ENCODE measurements at regions not wholly inside any gene's neighbourhood (a gene's known extent, or its start where the extent isn't known, plus 50 kb on each side); places are given as distances from the start of the nearest gene placed in this dataset.
A peak's percentile ranks its signal among the peaks of the same experiment; 100 is the strongest.

DNA sequence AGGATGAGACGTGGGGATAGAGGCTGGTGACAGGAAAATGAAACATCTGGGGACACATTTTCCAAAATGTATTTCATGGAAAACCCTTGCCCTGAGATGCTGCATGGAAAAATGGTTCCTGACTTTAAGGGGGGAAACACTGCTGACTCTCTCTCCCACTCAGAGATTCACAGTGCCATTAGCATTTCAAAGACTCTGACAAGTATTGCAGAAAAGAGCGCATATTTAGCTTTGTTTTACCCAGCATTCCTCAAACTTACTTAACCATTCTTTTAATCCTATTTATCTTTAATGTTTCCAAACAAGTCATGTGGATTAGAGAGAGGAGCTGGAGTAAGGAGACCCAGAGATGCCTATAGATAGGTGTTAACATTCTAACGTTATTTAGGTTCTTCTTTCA lies 141.8 kb upstream of the DYRK2 start:
- DNase-seq: no peak

DNA sequence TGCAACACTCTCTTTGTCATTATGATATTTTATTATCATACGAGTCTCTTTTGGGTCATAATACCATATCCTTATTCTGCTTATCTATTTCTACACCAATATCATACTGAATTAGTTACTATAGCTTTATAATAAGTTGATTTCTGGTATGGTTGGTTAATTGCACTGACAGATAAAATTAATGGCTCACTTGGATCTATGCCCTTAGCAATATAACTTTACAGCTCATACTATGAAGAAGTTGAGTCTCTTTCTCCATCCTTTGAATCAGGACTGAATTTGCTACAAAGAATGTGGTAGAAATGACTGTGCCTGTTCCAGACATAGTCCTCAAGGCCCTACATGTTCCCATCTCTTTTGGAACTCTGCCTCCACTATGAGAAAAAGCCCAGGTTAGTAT lies 139.7 kb upstream of the DYRK2 start:
- no peak for DNase-seq

DNA sequence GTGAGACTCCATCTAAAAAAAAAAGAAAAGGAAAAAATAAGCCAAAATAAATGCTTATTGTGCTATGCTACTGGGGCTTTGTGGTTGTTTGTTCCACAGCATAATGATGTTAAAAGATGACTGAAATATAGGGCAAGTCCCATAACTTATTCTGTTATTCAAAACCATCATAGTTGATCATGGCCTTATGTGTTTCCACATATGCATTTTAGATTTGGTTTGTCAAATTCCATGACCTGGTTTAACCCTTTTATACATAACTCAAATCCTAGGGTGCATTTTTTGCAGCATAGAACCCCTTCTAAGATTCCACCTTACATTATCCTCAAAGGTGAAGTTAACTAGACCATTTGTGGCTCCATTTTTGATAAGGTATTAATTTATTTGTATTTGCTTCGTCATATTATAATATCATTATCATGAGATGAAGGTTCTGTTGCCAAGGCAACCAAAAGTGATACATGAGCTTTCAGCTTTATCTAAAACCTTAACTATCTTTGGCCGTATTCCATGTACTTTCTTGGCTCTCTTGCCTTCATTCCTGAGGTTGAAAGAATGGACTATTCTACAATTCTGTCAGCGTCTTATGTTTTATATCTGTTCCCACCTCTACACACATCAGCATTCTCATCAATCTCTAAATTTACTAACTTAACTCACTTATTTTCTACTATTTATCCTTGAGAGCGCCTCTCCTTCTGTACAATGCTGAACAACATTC lies 138.7 kb upstream of the DYRK2 start:
- no peak for DNase-seq

DNA sequence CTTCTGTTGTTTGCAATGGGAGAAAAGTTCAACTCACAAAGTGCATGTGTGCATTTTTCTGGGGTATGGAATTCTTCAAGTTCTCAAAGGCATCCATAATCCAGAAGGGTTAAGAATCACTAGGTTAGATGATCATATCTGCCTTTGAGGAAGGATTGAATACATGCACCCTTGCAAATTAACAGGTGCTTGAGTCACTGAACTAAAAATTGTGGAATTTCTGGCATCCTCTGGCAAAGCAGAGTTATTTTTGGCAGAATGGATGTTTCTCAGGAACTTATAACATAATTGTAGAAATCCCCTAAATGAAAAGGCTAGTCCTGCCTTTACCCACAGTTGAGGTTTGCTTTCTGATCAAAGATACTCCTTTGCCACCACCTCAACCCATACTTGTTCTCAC lies 136.5 kb upstream of the DYRK2 start:
- DNase-seq: no peak

DNA sequence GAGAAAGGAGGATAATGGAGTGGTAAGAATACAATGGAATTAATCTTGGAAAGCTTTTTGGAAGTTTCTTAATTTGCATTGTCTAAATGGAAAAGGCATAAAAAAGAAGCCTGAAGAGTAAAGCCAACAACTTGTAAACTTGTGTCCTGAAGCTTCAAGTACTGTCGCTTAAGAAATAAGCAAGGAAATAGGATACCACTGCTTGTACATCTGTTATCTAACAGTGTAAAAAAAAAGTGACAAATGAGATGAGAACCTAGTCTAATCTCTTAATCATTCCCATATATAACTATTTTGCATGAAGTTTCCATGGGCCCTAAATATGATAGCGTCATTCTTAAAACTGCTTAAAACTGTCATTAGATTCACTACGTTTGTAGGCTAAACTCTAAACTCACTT lies 134.0 kb upstream of the DYRK2 start:
- DNase-seq: no peak

DNA sequence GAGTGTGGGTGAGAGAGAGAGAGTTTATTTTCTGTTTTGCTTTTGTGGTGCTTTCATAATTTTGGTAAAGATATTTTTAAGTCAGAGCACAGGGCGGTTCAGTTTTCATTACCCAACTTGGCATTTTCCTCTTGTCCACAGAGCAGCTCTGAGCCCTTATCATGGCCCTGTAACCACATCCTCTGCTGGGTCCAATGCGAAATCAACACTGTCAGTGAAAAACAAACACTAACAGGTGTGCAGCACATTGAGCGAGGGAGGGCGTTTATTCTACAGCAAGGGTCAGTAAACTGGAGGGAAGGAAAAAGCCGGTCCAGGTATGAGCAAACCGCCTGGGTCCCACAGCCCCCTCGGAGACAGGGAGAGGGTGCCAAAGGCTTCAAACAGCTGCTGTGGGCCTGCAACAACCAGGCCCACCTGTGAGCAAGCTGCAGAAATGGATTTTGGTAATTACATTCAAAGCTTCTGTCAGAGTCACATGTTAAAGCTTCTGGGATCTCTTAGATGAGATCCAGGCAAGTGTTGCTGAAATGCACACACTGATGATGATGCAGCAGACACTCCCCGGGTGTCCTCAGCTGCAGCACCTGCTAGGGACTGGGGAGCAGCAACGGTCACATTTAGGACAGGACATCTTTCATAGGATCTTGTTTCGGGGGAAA lies 132.7 kb upstream of the DYRK2 start:
- peak; percentile 17 for DNase-seq

DNA sequence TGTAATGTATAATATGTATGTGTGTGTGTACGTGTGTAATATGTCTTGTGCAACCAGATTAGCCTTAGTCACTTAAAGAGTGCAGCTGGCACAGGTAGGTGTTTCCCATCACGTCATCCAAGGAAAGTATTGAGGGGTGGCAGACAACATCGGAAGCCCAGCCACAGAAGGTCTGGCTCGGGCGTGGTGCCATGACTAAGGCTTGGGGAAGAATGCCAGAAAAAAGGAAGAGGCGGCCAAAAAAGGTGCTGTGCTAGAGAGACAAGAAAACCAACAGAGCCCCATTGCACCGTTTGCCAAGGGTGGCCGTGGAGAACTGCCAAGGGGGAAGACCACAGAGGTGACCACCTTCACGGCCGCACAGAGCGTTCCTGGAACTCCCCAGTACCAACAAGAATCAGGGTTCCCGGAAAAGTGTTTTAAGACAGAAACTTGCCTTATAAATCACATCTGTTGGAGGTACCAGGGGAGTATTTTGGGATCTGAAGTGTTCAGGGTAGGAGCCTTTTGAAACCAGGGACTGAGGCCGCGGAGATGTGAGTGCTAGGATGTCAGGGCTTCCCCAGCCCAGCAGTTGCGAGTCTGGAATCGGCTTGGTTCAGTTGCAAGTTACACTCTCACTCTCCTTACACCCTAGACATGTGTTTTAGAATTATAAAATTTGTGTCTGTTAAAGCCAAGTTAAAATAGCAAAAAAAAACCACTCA lies 131.2 kb upstream of the DYRK2 start:
- no peak for DNase-seq

DNA sequence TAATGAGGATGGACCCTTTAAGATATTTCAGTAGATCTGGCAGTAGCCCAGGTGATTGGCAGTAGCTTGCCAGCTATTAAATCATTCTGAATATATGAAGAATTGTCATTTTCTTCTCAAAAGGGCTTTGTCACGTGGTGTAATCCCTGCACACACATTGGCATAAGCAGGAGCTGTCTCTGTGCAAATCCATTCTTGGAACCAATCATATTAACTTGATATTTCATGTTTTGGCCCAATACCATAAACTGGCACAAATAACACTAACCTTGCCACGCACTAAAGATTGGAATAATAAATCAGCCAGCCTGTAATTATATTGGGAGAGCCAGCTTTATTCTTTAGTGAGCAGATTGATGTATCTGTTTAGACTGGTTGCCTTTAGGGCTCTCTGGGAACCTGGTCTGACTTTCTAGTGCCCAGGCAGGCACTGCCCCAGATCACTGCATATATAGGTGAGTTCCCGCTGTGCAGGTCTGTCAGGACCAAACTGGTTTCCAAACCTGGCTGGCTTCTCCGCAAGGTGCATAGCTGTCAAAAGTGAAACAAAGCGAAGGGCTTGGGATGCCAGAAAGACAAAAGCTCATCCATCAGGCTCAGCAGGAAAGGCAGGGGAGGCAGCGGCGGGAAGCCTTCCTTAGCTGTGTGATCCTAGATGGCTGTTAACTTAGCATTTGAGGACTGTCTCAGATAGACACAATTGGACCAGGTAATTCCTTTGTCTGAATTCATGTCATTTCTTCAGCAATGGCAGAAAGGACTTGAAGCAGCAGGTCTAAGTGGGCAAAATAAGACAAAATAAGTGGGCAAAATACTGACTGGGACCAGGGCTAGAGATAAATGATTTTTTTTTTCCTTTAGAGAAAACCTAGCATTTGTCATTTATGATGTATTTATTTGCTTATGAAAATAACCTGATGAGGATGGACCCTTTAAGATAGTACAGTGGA lies 128.8 kb upstream of the DYRK2 start:
- DNase-seq: no peak

DNA sequence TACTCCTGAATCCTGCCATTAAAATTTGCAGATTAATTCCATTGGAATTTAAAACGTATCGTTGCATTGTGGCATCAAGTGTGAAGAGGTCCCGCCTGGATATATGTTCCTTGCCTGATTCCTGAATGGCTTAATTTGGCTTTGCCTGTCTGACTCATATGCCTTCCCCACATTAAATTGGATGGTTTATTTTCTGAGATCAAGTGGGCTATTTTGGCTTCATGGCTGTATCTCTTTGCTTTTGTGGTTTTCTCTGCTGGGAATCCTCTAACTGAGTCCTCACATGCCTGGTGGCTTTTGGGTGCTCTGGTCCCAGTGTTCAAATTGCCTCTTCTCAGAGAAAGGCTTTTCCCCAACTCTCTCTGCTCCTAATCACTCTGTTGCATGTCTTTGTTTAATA lies 127.9 kb upstream of the DYRK2 start:
- no peak for DNase-seq

DNA sequence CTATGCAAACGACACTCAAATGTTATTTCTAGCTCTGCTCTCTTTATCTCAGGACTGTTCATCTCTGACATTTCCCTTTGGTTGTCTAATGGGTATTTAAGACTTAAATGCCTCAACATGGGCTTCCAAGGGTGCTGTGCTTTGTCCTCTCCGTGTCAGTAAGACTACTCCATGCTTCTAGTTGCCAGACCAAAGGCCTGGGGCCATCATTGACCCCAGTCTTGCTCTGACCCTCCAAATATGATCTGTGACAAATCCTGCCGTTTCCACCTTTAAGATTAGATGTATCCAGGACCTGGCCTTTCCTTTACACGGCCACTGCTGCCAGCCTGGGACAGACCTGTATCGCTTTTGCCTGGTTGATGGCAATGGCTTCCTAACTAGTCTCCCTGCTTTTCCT lies 126.3 kb upstream of the DYRK2 start:
- DNase-seq: no peak

DNA sequence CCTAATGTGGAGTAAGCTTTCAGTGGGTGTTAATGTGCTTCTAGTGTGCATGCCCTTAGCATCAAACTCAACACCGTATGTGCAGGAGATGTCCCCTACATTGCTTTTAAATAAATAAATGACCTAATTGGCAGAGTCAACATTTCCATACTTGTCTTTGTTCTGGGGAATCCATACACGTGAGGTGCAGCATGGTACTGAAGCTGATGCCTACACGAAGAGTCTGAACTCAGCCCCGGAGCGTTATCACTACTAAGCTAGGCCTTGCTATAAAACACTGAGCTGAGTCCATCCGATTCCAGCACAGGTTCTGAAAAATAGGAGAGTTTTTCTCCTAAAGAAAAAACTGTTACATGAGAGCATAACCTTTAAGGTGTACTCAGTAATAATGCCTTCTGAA lies 125.0 kb upstream of the DYRK2 start:
- no peak for DNase-seq

DNA sequence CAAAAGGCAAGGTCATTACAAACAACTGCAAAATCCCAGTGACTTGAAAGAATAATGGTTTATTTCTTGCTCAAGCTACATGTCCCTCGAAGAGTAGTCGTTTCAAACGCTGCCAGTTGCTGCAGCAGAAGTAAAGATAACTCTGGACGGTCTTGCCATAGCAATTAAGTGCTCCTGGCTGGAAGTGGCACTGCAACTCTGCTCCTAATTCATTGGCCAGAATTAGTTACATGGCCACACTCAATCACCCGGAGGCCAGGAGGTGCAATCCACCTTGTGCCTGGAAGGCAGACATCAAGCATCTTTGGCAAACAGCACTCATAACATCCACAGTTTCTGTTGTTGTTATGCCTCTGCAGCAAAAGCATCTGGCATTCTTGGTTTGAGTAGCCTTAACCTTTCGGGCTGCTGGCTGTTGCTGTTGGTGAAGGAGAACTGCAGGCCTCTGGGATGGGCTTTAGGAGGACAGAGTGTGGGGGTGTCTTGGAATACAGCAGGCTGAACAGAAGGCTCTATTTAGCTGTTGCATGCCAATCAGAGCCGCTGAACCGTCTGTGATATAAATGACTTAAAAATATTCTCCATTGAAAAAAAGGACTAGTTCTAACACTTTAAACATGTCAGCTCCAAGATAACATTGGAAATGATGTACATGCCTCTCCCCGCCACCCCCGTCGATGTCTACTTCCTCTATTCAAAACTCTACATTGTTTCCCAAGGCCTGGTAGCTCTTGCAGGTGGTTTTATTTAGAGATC lies 123.5 kb upstream of the DYRK2 start:
- DNase-seq: no peak

DNA sequence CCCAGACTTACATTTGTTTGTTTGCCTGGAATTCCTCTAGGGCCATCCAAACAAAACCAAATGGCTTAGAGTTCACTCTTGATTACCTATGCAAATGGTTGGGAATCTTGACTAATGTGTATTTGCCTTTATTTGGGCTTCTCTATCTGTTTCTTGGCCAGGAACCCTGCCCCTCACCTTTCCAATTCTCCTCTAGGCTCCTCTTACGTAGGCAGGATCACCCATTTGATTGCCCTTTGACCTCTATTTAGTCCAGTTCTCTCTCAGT lies 123.0 kb upstream of the DYRK2 start:
- DNase-seq: no peak

DNA sequence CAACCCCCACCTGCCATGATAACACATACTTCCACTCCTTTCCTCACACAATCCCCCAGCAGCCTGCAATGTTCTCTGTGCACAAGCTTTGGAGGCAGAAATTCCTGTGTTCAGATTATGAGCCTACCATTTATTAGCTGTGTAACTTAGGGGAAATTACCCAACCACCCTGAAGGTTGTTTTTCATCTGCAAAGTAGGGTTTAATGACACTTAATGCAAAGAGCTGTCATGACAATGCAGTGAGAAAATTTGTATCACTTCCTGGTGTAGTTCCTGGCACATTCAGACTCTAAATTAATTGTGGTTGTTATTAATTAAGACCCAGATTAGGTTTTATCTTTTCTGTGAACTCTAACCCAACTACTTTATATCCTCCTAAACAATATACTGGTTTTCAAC lies 122.4 kb upstream of the DYRK2 start:
- DNase-seq: no peak

DNA sequence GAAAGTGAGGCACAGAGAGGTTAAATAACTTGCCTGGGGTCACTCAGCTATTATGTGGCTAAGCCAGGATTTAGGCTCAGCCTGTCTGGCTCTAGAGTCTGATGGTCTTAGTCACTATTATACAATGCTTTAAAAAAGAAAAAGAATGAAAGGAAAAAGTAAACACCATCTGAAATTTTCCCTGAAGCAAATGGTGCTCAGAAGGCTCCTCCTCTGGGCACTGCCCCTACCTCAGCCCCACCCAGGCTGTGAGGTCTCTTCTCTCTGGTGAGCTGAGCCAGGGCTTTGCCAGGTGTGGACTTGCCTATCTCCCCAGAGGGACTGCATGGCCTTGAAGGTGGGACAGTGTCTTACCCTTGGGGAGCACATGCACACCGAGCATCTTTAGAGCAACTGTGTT lies 117.5 kb upstream of the DYRK2 start:
- no peak for DNase-seq

DNA sequence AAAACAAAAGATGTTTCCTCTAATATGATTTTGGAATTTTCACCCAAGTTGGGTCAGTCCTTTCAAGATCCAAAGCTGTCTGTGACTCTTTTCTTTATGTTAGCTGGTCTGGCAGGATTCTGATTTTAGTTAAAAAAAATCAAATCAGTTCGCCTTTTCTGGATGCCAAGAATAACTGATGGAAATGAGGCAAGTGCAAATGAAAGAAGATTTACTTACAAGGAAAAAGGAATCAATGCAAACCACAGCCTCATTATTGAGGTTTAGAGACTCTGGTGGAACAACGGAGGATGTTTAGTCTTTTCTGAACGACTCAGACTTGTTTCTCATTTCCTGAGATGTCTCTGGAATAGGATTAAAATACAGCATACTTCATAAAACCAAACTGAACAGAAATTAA lies 117.0 kb upstream of the DYRK2 start:
- DNase-seq: no peak

DNA sequence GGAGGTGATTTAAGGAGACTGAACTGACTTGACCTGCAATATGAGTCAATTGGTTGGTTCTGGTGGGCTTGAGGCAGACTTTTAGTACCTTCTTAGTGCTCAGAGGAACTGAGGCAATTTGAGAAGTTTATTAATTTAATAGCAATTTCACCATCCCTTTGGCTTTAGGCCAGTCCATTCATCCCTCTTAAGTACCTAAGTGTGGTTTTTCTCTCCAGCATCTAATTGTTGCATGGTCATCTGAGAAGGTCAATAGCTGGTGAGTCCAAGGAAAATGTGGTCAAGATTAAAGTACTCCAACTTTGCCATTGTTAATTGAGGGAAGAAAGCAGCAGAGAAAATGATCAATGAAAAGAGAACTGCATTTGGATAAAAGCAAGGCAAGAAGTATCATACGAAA lies 115.4 kb upstream of the DYRK2 start:
- DNase-seq: no peak

DNA sequence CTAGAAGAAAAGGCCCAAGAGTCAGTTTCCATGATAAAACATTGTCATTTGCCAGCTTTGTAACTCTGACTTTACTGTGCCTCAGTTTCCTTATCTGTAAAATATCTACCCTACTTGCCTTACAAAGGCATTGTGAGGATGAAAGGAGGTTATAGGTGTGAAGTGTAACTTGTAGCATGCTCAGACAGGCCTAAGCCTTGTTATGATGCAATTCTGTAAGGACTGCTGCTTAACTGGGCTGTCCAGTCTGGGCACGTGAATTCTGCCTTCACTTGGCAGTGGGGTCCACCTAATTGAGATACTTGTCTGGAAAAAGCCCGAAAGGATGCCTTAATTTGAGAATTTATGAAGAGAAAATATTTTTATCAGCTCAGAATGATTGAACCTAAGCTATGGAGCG lies 114.5 kb upstream of the DYRK2 start:
- DNase-seq: no peak

DNA sequence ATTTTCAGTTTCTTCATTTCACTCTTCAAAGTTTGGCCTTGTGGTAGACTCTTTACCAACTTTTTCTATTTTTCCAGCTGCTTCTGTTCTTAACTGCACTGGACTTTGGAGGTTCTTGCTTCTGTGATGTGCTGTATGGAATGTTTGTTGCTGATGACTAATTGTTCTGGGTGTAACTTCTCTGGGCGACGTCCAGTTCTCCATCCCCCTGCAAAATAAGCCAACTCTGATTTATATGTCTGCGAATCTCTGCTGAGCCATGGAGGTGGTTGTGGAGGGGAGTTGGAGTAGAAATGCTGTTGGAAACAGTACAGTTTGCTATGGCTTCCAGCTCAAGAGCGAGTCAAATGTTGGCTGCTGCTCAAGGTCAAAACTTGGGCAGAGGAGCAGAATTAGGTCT lies 113.9 kb upstream of the DYRK2 start:
- DNase-seq: no peak

DNA sequence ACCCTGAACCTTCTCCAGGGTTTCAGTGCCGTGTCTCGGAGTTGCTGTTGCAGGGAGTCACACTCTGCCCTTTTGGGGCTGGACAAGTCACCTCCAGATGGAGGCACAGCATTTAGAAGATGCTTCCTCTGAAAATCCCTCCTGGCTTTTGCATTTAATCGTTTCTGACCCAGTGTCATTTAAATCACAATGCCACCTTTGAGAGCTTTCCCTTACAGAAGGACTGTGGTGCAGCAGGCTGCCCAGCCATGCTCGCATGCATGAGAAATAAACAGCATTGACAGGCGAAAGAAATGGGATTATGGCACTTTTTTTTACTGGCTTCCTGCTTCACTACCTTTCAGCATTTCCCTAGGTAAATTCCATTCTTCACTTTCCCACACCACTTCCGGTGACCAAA lies 113.4 kb upstream of the DYRK2 start:
- DNase-seq: no peak

DNA sequence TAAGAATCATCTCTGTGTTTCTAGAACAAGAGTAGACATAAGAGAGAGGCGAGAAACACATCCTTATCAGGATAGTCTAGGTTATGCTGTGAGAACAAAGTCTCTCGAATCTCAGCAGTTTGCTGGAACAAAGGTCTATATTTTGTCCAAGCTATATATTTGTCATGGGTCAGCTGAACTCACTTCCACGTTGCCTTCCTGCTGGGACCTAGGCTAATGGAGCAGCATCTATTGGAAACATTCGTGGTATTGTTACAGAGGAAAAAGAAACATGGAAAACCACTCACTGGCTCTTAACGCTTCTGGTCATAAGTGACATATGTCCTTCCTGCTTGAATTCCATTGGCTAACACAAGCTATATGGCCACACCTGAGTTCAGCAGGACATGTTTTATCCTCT lies 112.6 kb upstream of the DYRK2 start:
- no peak for DNase-seq

DNA sequence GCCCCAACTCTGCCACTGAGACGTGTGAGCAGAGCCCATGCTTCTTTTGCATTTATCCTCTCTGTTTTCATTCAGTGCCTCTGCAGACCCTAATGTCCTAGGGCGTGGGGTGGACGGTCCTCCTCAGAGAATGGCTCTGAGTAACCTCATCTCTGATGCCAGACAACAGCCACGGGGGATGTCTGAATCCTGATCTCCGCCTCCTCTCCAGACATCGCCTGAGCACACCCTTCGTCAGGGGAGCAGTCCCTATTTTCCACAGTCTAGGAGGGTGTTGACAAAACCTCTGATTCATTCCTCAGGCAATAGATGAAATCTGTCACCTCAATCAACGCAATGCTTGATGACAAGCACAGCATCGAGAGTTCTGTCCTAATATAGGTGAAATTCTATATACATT lies 109.2 kb upstream of the DYRK2 start:
- DNase-seq: no peak

DNA sequence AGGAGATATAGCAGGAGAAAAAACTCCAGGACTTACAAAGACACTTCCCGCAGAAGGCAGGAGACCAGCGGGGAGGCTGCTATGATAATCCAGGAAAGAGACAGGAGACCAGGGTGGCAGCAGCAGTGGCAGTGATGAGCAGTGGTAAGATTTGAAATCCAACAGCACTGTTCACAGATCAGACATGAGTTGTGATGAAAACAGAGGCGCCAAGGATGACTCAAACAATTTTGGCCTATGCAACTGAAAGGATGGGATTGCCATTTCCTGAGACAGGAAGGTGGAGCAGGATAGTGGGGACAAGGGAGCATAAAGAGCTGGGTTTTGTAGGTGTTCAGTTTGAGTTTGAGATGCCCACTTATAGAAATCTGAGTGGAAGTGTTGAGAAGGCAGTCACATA lies 108.6 kb upstream of the DYRK2 start:
- DNase-seq: no peak

Measured in activated CD8-positive, alpha-beta memory T cell treated with anti-CD3 and anti-CD28 coated beads, Interleukin-2, amount 50 U/mL, for 4 hours (primary cell).